Colonic mucosa (tissue), 4 donors: ENCODE measurements at regions not wholly inside any gene's neighbourhood (a gene's known extent, or its start where the extent isn't known, plus 50 kb on each side); places are given as distances from the start of the nearest gene placed in this dataset.

Experiments
- DNase-seq: peaks from one replicate; pipeline ENCODE4 v3.0.0-alpha.2; 2020
- H3K27ac ChIP-seq: fragments of 200-600 bp; one replicate; pipeline ENCODE4 v1.8.0; 2021
- H3K27me3 ChIP-seq: fragments of 200-600 bp; one replicate; pipeline ENCODE4 v1.8.0; 2021
- H3K36me3 ChIP-seq: fragments of 200-600 bp; one replicate; pipeline ENCODE4 v1.8.0; 2021
- H3K4me1 ChIP-seq: fragments of 200-600 bp; one replicate; pipeline ENCODE4 v1.8.0; 2021; ENCODE audit warnings: mild to moderate bottlenecking
- H3K4me3 ChIP-seq: fragments of 200-600 bp; one replicate; pipeline ENCODE4 v1.8.0; 2021
- H3K9ac ChIP-seq, 2 donors: one replicate each; pipeline ENCODE4 v1.7.0; 2013; ENCODE audit warnings: control low read depth in 2 of 2, low read depth in 2 of 2, low read length in 2 of 2
- H3K9me3 ChIP-seq: fragments of 200-600 bp; one replicate; pipeline ENCODE4 v1.8.0; 2021
- CTCF ChIP-seq: fragments of 200-600 bp; IDR thresholded peaks from one replicate; pipeline ENCODE4 v1.8.0; 2022; ENCODE audit warnings: antibody characterized with exemption, mild to moderate bottlenecking
- intact Hi-C: fragments of 100-400 bp; cut with DNase I; formaldehyde crosslinking; loops from one replicate; pipeline ENCODE4 v1.14.1; 2022
- donor health status: healthy.
- donor health status: DM: no; HTN: no; CAD: no.
- donor health status: DM: no; HTN: no; CAD: no.

GRCh38 chr15:39192351-39192750 is 388.5 kb upstream of the THBS1 start:
- Histone ChIP-seq H3K36me3 (no peaks in the 10 kb centered on the region), H3K27ac (no peak overlapping the region), H3K27me3 (no peaks in the 10 kb centered on the region), H3K4me1 (no peaks in the 10 kb centered on the region), H3K4me3 (no peak overlapping the region), H3K9me3 (no peaks in the 10 kb centered on the region), H3K9ac (no peak overlapping the region)
- DNase-seq = no peak
- intact Hi-C loops = no loop called here
- no peak for TF ChIP-seq CTCF

DNA sequence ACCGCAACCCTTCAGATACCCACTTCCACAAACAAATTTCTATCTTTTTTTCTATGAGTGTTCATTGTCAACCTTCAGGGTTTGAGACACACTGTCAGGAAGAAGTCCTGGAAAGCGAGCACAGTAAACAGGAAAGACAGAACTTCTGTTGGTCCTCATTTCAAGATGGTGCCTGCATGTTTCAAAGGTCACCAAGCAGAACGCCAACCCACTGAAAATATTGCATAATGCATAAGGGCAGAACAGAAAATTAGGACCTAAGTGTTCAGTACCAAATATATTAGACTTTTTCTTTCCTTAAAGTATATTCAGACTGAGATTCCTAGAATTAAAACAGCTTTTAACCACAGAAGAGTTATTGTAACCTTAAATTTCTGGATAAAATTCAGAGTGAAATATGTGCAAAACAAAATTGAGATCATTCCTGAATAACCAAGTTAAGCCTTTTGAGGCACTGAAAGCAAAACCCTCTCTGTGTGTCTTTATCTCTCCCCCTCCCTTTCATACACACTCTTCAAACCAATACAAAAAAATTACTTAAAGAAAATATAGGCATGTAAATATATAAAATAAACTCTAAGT is 387.8 kb upstream of the THBS1 start:
- intact Hi-C loops = no loop called here
- Histone ChIP-seq H3K27me3 (no peaks in the 10 kb centered on the region), H3K4me3 (no peak overlapping the region), H3K27ac (no peak overlapping the region), H3K4me1 (no peaks in the 10 kb centered on the region), H3K36me3 (no peaks in the 10 kb centered on the region), H3K9ac (no peak overlapping the region), H3K9me3 (no peaks in the 10 kb centered on the region)
- DNase-seq = no peak
- TF ChIP-seq CTCF = no peak

- intact Hi-C loops = no loop called here
- H3K36me3 ChIP-seq = no peaks in the 10 kb centered on the region
- no peak overlapping the region for H3K9ac ChIP-seq
- no peak for TF ChIP-seq CTCF
- H3K4me3 ChIP-seq = no peak overlapping the region
- H3K27ac ChIP-seq = no peak overlapping the region
- no peaks in the 10 kb centered on the region for H3K4me1 ChIP-seq
- no peak for DNase-seq
- H3K27me3 ChIP-seq = no peaks in the 10 kb centered on the region
- H3K9me3 ChIP-seq = no peaks in the 10 kb centered on the region
These were observed 387.3 kb upstream of the THBS1 start for GRCh38 chr15:39193611-39194010.

GRCh38 chr15:39194106-39194830 is 386.6 kb upstream of the THBS1 start:
- Histone ChIP-seq H3K27me3 (no peaks in the 10 kb centered on the region), H3K27ac (no peak overlapping the region), H3K9ac (no peak overlapping the region), H3K36me3 (no peaks in the 10 kb centered on the region), H3K4me1 (no peaks in the 10 kb centered on the region), H3K4me3 (no peak overlapping the region), H3K9me3 (no peaks in the 10 kb centered on the region)
- no peak for TF ChIP-seq CTCF
- DNase-seq = no peak
- intact Hi-C loops = no loop called here

GRCh38 chr15:39195961-39196486 is 384.9 kb upstream of the THBS1 start:
- Histone ChIP-seq H3K36me3 (no peaks in the 10 kb centered on the region), H3K9ac (no peak overlapping the region), H3K9me3 (no peaks in the 10 kb centered on the region), H3K4me3 (no peak overlapping the region), H3K27me3 (no peaks in the 10 kb centered on the region), H3K27ac (no peak overlapping the region), H3K4me1 (no peaks in the 10 kb centered on the region)
- no peak for TF ChIP-seq CTCF
- intact Hi-C loops = no loop called here
- DNase-seq = no peak
